CD8-positive, alpha-beta memory T cell (primary cell): ENCODE measurements at regions not wholly inside any gene's neighbourhood (a gene's known extent, or its start where the extent isn't known, plus 50 kb on each side); places are given as distances from the start of the nearest gene placed in this dataset.
"Not testable (repeated sequence)": the region's sequence is repeated elsewhere in the genome, so short reads cannot be mapped to it uniquely, and the experiment has no call there.

Experiments
- CTCF ChIA-PET: fragments of 350-600 bp; sonication (Branson Sonifier 250); formaldehyde crosslinking; loops from one replicate; lab custom pipeline; 2021; ENCODE audit warnings: antibody characterized with exemption; lab: Charles Lee
- POLR2A ChIA-PET: fragments of 350-600 bp; sonication (Branson Sonifier 250); formaldehyde crosslinking; loops from one replicate; lab custom pipeline; 2021; ENCODE audit warnings: antibody characterized with exemption; lab: Charles Lee
- DNase-seq, 5 donors: peaks; one replicate each; pipeline versions ENCODE4 v3.0.0 to v3.0.0-alpha.2; 2020 to 2022; ENCODE audit warnings: mixed read lengths in 1 of 5
- H3K27ac ChIP-seq: one replicate; pipeline ENCODE4 v1.7.0; 2013; ENCODE audit warnings: low read depth, mild to moderate bottlenecking, low read length, moderate library complexity
- H3K27me3 ChIP-seq: 2 replicates; pipeline ENCODE4 v1.7.0; 2013; ENCODE audit warnings: low read length, mild to moderate bottlenecking; ENCODE audit not compliant: insufficient read depth, poor library complexity, severe bottlenecking
- H3K36me3 ChIP-seq: 2 replicates; pipeline ENCODE4 v1.7.0; 2013; ENCODE audit warnings: mild to moderate bottlenecking, low read length, moderate library complexity; ENCODE audit not compliant: insufficient read depth
- H3K4me1 ChIP-seq: 2 replicates; pipeline ENCODE4 v1.7.0; 2013; ENCODE audit warnings: mild to moderate bottlenecking, low read length, moderate library complexity; ENCODE audit not compliant: insufficient read depth
- H3K4me3 ChIP-seq: 2 replicates; pipeline ENCODE4 v1.7.0; 2013; ENCODE audit warnings: mild to moderate bottlenecking, low read length
- H3K9me3 ChIP-seq: 2 replicates; pipeline ENCODE4 v1.7.0; 2013; ENCODE audit warnings: mild to moderate bottlenecking, low read length
- H3K27ac Mint-ChIP-seq, 8 donors: one replicate each; pipeline ENCODE4 v1.8.0; 2020 to 2021; ENCODE audit warnings: mixed read lengths in 8 of 8, mild to moderate bottlenecking in 6 of 8, inconsistent platforms in 3 of 8, moderate library complexity in 3 of 8
- H3K27me3 Mint-ChIP-seq, 2 donors: one replicate each; pipeline ENCODE4 v1.8.0; 2020 to 2021; ENCODE audit warnings: mixed read lengths in 2 of 2, mild to moderate bottlenecking in 1 of 2, moderate library complexity in 1 of 2
- H3K36me3 Mint-ChIP-seq, 3 donors: one replicate each; pipeline ENCODE4 v1.8.0; 2020 to 2021; ENCODE audit warnings: mixed read lengths in 3 of 3, inconsistent platforms in 1 of 3, mild to moderate bottlenecking in 1 of 3
- H3K4me1 Mint-ChIP-seq, 3 donors: one replicate each; pipeline ENCODE4 v1.8.0; 2020 to 2021; ENCODE audit warnings: mixed read lengths in 3 of 3, inconsistent platforms in 1 of 3, mild to moderate bottlenecking in 1 of 3
- H3K4me3 Mint-ChIP-seq, 7 donors: one replicate each; pipeline ENCODE4 v1.8.0; 2020 to 2021; ENCODE audit warnings: mixed read lengths in 7 of 7, mild to moderate bottlenecking in 6 of 7, moderate library complexity in 4 of 7, inconsistent platforms in 2 of 7
- H3K9me3 Mint-ChIP-seq, 5 donors: one replicate each; pipeline ENCODE4 v1.8.0; 2020 to 2022; ENCODE audit warnings: mixed read lengths in 5 of 5, mild to moderate bottlenecking in 3 of 5, moderate library complexity in 2 of 5, inconsistent platforms in 1 of 5

DNA sequence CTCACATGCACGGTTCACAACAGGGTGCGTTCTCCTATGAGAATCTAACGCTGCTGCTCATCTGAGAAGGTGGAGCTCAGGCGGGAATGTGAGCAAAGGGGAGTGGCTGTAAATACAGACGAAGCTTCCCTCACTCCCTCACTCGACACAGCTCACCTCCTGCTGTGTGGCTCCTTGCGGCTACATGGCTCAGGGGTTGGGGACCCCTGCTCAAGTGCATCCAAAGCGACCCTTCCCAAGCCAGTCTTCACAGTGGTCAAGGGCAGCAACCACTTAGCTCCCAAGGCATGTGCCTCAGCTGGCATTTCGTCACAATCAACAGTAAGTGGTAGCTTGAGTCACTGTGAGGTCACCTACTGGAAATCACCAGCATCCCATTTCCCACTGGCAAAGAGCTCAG, 64.6 kb upstream of the SCGB1C2 start:
- H3K4me1 ChIP-seq, H3K4me1 Mint-ChIP-seq, CTCF ChIA-PET, H3K9me3 Mint-ChIP-seq, H3K4me3 ChIP-seq, H3K27me3 ChIP-seq, H3K36me3 Mint-ChIP-seq, H3K4me3 Mint-ChIP-seq, H3K27ac Mint-ChIP-seq, H3K9me3 ChIP-seq, H3K27ac ChIP-seq, H3K27me3 Mint-ChIP-seq, H3K36me3 ChIP-seq, POLR2A ChIA-PET: not testable (repeated sequence)
- peak in 1 of 5 donors; percentile 6 for DNase-seq
